GM12864 (cell line): ENCODE measurements at regions not wholly inside any gene's neighbourhood (a gene's known extent, or its start where the extent isn't known, plus 50 kb on each side); places are given as distances from the start of the nearest gene placed in this dataset.

Experiments
- DNase-seq: peaks from one replicate; pipeline ENCODE4 v3.0.0-alpha.2; 2011; ENCODE audit warnings: low read depth
- H3K4me3 ChIP-seq: 2 replicates; pipeline ENCODE4 v1.5.1; 2011; ENCODE audit warnings: mild to moderate bottlenecking, low read depth, low read length, control low read depth
- TF ChIP-seq, protein P1 (sequence below): IDR thresholded peaks from 2 replicates; pipeline ENCODE4 v1.5.1; 2011; ENCODE audit warnings: low read depth, mild to moderate bottlenecking, moderate library complexity, low read length, control low read depth, inconsistent platforms; ENCODE audit errors: missing control alignments

DNA sequence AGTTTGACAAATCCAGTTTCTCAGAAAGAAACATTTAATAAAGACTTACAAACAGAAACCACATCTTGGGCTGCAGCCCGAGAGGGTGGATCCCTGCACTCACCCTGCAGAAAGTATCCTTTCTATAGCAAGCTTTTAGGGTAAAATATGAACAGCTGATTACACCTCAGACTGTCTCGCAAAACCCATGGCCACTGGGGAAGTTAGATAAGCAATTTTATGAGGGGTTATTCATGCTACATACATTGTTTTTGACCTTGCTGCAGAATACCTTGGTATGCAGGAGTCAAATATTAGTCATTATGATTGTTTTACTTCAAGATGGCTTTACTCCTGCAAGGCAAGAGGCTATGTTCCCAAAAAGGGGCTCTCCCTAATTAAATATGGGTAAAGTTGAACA lies 126.9 kb downstream of the OR2B2 start:
- H3K4me3 ChIP-seq, result no peak overlapping the region
- DNase-seq, result no peak
- TF ChIP-seq, protein P1, sequence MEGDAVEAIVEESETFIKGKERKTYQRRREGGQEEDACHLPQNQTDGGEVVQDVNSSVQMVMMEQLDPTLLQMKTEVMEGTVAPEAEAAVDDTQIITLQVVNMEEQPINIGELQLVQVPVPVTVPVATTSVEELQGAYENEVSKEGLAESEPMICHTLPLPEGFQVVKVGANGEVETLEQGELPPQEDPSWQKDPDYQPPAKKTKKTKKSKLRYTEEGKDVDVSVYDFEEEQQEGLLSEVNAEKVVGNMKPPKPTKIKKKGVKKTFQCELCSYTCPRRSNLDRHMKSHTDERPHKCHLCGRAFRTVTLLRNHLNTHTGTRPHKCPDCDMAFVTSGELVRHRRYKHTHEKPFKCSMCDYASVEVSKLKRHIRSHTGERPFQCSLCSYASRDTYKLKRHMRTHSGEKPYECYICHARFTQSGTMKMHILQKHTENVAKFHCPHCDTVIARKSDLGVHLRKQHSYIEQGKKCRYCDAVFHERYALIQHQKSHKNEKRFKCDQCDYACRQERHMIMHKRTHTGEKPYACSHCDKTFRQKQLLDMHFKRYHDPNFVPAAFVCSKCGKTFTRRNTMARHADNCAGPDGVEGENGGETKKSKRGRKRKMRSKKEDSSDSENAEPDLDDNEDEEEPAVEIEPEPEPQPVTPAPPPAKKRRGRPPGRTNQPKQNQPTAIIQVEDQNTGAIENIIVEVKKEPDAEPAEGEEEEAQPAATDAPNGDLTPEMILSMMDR, result no peak

DNA sequence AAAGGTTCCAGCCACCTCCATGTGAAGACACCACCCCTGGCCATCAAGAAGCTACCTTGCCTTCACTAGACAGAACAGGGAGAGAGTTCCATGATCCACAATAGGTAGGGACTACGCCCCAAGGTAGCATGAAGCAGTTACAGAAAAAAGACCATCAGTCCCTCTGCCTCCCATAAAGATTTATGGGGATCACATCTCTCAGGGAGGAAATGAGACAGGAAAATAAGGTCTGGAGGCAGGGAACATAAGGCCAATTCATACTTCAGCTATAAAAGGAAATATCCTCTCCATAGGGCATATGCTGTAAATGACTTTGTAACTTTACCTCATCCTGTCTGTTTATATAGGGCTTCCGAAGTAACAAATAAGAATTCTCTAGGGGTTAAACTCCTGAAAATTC lies 129.4 kb downstream of the OR2B2 start:
- no peak for DNase-seq
- TF ChIP-seq, protein P1, result no peak

DNA sequence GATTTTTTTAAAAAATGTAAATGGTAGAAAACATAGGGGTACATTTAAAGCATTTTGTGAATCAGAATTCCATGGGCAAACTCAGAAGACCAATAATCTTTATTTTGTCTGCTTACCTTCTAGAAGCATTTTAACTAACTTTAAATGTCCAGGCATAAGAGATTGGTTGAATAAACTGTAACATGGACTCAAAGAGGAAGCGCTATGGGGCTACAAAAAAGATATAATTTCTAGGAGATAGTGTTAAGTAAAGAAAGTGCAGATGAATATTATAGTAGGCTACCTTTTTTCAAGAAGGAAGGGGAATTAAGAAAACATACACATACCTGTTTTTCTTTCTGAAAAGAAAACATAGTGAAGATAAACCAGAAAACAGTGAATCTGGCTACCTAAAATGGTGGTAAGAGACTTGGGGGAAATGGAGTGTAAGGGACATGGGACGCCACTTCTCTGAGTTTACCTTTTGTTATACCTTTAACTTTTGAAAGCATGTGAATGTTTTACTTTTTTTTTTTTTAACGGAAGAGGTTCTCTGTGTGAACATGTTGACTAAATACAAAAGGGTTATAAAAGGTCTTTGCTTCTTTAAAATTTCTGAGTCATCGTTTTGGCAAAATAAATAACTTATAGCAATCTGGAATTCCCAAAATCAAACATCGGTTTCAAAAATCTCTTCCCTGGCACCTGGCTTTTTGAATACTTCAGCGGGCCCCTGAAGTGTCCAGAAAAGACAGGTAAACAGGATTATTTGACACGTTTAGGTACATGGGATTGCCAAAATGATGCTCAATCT lies 133.4 kb downstream of the OR2B2 start:
- no peak overlapping the region for H3K4me3 ChIP-seq
- TF ChIP-seq, protein P1, result no peak
- DNase-seq, result no peak

More for the DNA sequence above, 129.4 kb downstream of the OR2B2 start:
- H3K4me3 ChIP-seq, result no peak overlapping the region

DNA sequence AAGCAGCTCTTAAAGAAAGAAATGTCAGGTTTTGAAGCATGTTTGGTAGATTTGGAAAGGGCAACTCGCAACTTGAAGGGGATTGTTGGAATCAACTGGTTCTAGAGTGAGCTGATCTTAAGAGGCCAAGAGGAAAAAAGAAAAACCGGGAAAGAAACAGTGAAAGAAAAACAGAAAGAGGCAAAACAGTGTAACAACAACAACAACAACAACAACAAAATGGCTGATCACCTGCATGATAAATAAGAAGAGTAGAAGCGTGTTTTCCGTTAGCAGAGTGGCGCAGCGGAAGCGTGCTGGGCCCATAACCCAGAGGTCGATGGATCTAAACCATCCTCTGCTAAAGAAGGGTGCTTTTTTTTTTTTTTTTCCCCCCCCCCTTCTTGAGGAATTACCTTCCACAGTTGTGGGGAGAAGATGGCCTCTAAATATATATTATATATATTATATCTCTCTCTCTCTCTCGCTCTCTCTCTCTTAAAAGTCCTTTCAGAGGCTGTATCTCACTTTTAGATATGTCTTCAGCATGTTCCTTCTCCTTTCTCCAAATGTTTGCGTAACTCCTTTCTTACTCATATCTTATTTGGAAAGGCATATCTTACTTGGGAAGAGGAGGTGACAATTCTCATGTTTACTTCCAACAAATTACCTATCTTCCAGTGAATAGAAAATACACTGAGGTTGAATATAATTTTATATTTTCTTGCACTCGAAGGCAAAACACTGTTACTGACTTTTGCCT lies 134.4 kb downstream of the OR2B2 start:
- H3K4me3 ChIP-seq, result no peak overlapping the region; the same call in 1 of the 2 replicates
- no peak for DNase-seq

DNA sequence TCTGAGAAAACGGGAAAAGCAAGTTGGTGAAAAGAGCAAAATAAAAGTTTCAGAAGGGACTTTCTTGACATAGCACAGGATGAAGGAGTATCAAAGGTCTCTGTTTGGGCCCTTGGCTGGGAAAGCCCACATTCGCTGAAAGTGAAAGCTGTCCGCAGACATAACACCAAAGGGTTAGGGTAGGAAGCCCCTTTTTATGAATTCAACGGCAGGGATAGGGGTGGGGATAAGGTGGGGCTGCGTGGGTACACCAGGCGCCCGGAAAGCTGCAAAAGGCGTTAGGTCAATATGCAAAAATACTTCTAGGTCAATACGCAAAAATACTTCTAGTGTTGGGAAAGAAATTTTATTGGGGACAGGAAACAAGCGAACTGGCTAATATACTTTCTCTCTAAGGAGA lies 135.1 kb downstream of the OR2B2 start:
- no peak for DNase-seq
- TF ChIP-seq, protein P1, result no peak
- no peak overlapping the region; the same call in 1 of the 2 replicates for H3K4me3 ChIP-seq

More for the DNA sequence above, 134.4 kb downstream of the OR2B2 start:
- TF ChIP-seq, protein P1, result no peak

DNA sequence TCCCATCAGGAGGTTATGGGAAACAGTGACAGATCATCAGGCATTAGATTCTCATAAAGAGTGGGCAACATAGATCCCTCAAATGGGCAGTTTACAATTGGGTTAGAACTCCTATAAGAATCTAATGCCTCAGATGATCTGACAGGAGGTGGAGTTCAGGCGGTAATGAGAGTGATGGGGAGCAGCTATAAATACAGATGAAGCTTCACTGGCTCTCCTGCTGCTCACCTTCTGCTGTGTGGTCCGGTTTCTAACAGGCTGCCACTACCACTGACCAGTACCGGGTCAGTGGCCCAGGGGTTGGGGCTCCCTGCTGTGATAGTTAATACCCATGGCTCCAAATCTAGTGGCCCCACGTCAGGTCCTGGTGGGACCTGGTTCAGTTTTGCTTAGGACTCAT lies 135.7 kb downstream of the OR2B2 start:
- TF ChIP-seq, protein P1, result no peak
- DNase-seq, result no peak
- no peak overlapping the region for H3K4me3 ChIP-seq
